ENCODE measurements at regions not wholly inside any gene's neighbourhood (a gene's known extent, or its start where the extent isn't known, plus 50 kb on each side); places are given as distances from the start of the nearest gene placed in this dataset.

DNA sequence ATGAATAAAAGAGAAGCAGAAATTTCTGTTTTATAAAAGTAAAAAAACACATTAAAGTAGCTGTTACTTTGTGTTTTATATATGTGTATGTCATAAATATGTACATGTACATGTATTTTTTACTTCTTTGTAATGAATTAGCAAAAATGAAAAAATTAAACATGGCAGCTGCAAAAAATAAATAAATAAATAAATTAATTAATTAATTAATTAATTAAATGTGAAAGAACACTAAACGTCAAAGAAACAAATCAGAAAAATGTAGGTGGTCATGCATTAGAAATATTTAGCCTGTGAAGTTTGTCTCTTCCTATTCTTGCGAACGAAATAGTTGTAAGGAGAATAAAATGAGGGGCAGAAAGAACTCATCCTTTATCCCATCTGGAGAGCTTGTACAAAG lies 357.0 kb downstream of the ZIC4 start:
- no peak for TF ChIP-seq POLR2A (IDR thresholded peaks at IDR 0.05)
- TF ChIP-seq CTCF (IDR thresholded peaks at IDR 0.05) = no peak
- no peak for TF ChIP-seq EP300 (IDR thresholded peaks at IDR 0.05)
- TF ChIP-seq POLR2AphosphoS5 (IDR thresholded peaks at IDR 0.05) = no peak

All from suprapubic skin (tissue), 4 donors.